ENCODE measurements at regions not wholly inside any gene's neighbourhood (a gene's known extent, or its start where the extent isn't known, plus 50 kb on each side); places are given as distances from the start of the nearest gene placed in this dataset.

DNA sequence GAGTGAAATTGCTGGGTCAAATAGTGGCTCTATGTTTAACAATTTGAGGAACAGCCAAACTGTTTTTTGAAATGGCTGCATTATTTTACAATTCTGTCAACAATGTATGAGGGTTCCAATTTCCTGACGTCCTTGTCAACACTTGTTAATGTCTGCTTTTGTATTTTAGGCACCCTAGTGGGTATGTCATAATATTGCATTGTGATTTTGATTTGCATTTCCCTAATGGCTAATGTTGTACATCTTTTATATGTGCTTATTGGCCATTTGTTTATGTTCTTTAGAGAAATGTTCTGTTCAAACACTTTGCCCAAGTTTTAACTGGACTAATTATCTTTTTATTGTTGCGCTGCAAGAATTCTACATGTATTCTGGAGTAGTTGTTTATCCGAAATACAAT lies 93.2 kb downstream of the GPR65 start:
- TF ChIP-seq, protein P1, sequence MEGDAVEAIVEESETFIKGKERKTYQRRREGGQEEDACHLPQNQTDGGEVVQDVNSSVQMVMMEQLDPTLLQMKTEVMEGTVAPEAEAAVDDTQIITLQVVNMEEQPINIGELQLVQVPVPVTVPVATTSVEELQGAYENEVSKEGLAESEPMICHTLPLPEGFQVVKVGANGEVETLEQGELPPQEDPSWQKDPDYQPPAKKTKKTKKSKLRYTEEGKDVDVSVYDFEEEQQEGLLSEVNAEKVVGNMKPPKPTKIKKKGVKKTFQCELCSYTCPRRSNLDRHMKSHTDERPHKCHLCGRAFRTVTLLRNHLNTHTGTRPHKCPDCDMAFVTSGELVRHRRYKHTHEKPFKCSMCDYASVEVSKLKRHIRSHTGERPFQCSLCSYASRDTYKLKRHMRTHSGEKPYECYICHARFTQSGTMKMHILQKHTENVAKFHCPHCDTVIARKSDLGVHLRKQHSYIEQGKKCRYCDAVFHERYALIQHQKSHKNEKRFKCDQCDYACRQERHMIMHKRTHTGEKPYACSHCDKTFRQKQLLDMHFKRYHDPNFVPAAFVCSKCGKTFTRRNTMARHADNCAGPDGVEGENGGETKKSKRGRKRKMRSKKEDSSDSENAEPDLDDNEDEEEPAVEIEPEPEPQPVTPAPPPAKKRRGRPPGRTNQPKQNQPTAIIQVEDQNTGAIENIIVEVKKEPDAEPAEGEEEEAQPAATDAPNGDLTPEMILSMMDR (conservative IDR thresholded peaks at IDR 0.05; ENCODE audit: low read depth, low read length), result no peak
- no peak for TF ChIP-seq EZH2 (IDR thresholded peaks at IDR 0.05; ENCODE audit: low read length, unreplicated experiment)

Measured in PC-3 (cell line).